GM21381 (cell line): ENCODE measurements at regions not wholly inside any gene's neighbourhood (a gene's known extent, or its start where the extent isn't known, plus 50 kb on each side); places are given as distances from the start of the nearest gene placed in this dataset.

Experiments used
- ATAC-seq: cut with Tn5 transposase; IDR thresholded peaks from one replicate; pipeline ENCODE4 v1.9.1; 2021; ENCODE audit warnings: mild to moderate bottlenecking, moderate library complexity; ENCODE audit not compliant: unreplicated experiment

DNA sequence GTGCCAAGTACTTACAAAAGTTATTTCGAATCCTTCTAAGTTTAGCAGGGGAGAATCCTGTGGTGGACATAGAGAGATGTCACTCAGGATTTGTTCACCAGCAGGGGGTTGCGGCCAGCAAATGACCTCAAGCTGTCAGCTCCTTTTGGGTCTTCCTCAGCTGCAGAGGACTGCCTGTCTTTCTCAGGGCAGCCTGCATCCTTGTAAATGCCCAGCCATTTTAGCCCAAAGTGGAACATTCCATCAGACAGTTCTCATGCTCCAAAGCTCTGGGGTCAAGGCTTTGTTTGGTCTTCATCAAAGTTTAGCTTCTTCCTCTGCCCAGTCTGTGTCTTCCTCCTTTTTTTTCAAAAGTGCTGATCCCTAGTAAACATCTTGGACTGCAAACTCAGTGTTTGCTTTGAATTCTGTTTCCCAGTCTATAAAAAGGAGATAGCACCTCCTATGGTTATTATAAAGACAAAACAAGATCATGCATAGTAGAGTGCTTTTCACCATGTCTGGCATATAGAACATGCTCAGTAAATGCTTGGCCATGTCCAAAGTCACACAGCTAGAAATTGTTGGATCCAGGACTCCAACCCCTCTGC is 156.4 kb upstream of the GATB start:
- ATAC-seq: no peak

DNA sequence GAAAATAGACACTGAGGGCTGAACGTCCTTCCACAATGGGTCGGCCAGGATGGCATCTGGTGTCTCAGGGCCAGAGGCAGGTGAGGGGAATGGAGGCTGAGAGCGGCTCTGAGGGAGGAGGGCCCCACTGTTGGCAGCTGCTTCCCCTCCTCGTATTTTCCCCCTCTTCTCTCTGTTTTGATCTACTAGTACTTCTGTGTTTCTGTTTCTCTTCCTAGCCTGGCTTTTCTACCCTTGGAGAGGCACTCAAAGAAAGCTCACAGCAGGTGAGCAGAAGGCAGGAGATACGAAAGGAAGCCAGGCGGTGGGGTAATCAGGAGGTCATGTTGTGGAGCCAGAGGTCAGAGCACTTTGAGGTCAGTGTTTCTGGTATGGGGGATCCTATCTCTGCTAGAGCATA is 151.8 kb upstream of the GATB start:
- no peak for ATAC-seq

DNA sequence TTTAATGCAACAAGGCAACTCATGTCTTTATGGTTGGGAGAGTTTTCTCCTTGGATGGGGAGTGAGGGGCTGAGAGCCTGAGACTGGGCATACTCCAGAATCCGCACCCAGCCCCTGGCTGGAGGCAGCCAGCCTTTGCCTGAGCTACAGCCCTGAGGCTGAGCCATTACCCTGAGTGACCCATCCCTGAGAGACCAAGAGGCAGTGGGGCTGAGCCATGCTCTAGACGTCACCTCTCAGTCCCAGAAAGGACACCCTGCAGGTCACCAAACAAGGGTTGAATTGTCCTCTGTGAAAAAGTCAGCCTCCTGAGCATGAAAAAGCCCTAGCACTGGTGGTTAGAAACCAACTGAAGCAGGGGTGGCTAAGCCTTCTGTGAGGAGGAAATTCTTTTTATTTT is 151.2 kb upstream of the GATB start:
- no peak for ATAC-seq

DNA sequence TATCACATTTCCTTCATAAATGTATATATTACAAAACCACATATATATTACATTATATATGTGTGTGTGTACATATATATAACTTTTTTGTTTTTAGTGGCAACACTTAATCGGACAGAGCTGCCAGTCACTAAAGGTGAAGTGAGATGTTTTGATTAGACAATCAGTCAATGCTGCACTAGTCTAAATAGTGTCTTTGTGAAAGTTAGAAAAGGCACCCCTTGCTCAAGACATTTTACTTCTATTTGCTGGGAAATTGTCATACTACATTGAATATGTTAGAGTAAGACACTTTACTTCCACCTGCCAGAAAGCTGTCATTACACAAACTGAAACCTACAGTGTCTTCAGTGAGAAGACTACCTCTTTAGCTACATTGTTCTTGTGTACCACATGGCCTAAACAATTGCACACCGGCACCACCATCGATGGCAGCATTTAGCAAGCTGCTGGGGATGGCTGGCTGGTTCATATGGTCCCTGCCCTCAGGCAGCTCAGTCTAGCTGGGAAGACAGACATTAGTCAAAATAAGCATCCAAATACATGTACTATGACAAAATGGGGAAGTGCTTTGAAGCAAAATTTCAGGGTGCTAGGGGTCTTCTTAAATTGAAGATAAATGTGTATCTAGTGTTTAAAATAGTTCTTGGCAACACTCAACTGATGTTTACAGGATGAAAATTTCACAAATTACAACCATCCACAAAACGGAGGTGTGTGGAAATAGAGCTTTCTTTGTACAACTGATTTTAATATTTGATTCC is 148.1 kb upstream of the GATB start:
- no peak for ATAC-seq

DNA sequence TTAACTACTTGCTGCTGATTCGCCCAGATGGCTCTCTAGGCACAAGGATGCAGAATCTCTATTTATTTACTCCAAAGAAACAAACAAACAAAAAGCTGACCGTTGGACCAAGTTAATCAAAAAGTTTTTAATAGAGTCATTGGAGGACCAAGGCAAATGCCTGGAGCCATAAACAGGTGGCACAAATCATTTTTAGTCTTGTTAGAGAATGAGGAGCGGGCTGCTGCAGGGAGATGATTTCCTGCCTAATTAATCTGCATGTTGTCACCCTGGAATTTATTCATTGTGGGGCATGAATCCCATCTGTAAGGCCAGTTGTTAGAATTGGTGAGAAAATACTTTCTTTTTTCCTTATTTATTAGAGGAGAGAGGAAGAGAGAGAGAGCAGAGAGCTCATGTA is 147.4 kb upstream of the GATB start:
- no peak for ATAC-seq

DNA sequence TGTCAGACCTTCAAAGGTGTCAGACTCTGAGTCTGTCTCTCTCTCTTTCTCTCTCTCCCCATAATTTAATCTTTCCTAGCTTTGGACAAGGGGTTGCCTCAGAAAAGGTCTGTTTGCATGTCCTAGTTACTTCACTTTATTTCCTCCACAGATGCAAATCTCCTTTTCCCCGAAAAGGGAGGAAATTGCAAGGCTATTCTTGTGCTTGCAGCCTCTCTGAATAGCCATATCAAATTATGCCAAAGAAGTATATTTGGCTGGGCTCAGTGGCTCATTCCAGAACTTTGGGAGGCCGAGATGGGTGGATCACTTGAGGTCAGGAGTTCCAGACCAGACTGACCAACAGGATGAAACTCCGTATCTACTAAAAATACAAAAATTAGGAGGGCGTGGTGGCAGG is 145.6 kb upstream of the GATB start:
- ATAC-seq: no peak

DNA sequence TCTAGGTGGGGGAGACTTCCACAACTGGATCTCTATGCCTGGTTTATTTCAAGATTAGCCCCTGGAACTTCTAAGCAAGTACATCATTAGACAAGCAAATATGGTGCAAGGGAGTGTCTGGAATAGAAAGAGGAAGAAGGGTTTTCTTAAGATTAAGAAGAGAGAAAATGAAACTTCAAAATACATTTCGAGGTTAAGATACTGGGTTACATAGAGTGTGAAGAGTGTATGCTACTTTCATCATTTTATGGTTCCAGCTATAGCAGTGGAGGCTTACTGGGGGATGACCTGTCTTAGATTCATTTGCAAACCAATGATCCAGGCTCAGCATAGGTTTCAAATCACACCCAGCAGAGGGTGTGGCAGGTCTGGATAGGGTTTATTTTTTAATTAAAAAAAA is 144.4 kb upstream of the GATB start:
- ATAC-seq: peak; percentile 95

DNA sequence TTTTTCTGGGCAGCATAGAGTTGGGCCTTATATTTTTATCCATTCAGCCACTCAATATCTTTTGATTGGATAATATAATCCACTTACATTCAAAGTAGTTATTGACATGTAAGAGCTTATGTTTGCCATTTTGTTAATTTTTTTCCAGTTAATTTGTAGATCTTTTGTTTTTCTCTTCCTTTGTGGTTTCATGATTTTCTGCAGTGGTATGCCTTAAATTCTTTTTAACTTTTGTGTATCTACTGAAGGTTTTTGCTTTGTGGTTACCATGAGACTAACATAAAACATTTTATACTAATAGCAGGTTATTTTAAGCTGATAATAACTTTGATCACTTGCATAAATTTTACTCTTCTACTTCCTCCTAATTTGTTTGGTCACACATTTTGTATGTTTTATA is 140.8 kb upstream of the GATB start:
- no peak for ATAC-seq

DNA sequence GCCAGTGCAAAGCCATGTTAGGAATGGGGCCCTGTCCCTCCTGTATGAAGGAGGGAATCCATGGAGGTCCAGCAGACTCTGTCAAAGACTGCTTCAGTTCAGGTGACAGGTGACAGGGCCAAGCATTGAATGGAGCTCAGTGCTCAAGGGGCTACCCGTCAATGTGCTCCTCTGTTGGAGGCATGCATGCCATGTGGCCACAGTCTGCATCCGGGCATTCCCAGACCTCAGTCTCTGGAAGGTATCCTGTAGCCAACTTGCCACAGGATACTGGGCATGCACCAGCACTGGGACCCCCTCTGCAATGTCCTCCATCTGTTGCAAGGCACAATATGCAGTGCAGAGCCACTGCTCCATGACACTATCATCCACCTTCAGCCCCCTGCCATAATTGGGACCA is 136.1 kb upstream of the GATB start:
- ATAC-seq: no peak

DNA sequence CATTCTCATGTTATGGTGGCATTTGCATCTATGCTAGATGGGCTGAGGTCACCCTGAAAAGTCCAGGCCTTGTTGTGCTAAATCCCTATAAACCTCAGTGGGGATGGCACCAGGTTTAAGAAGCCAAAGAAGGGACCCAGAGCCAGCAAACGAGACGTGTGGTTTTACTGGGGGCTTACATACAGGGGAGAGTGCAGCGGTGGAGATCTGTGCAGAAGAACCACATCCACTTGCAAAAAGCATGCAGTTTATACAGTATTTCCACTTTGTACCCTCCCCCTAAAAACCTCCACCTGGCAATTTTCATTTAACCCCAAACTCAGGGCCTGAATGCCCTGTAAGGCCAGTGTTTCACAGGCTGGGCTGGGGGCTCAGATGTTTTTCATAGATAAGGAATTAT is 134.9 kb upstream of the GATB start:
- no peak for ATAC-seq

DNA sequence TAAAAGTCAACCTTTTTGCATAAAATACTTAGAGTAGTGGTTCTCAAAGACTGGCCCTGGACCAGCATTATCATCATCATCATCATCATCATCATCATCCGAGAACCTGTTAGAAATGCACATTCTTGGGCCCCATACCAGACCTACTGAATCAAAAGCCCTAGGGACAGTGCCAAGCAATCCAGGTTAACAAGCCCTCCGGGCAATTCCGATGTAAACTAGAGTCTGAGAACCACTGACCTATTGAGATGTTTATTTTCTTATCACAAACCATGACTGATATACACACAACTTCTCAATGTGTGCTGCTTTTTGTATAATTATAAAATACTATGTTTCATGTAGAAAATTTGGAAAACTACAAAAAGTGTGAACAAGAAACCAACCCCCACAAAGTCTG is 133.4 kb upstream of the GATB start:
- ATAC-seq: no peak

DNA sequence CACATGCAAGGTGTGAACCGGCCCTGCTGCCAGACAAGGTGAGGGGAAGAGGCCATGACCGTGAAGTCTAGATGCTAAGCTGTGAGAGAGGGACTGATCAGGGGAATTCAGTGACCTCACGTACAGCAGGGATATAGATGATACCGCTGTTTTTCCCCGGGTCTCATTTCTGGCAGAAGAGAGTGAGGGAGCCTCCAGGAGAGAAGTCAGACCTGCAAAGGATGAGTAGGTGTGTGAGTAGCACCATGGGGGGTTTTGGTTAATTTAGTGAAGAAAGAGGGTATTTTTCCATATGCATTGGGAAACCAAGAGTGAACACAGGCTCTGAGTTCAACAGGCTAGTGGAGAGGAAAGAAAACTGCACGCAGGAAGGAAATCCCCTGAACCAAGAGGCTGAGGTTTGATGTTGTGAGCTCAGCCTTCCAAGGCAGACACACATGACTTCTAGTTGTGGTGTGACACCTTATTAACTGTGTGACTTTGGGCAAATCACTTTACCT is 127.6 kb upstream of the GATB start:
- ATAC-seq: peak; percentile 51

DNA sequence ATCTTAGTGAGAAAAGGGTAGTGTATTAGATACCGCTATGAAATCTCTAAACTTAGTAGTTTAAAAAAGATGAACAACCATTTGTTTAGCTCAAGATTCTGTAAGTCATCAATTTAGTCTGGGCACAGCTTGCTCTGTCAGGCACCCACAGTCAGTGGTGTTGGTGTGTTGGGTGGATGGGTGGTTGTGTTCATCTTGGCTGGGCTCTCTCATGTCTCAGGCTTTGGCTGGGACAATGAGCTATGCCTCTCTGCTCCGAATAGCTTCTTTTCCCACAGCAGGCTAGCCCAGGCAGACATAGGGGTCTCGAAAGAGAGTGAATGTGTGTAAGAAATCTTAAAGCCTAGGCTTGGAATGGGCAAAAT is 127.0 kb upstream of the GATB start:
- peak; percentile 30 for ATAC-seq

DNA sequence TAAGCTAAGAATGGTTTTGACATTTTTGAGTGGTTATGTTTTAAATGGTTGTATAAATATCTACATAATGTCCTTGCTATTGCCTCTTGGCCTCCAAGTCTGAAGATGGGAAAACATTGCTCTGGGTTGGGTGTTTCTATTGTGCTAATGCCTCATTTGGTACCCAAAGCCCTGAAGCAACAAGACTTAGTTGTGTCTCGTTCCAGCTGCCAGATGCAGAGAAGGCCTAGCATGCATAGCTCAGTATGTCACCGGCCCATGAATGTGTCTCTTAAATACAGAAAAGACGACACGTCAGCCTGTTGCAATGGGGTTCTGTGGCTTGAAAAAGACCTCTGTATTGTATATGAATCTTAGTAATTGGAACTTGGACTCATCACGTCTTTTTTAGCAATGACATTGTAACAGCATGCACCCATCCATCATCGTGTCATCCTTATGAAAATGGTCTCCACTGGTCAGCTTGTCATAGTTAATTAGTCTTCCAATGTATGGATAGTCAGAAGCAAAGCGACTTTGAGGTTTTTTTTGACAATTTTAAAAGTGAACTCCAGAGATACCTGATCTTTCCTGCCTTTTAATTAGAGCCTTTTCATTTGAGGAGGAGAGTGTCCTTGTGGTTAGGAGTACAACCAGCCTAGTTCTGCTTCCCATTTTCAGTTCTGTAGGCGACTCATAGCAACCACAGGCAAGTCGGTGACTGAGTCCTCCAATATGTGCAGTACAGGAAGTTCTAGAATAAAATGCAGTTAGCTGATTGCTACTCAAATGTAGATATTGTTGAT is 126.4 kb upstream of the GATB start:
- peak; percentile 69 for ATAC-seq

DNA sequence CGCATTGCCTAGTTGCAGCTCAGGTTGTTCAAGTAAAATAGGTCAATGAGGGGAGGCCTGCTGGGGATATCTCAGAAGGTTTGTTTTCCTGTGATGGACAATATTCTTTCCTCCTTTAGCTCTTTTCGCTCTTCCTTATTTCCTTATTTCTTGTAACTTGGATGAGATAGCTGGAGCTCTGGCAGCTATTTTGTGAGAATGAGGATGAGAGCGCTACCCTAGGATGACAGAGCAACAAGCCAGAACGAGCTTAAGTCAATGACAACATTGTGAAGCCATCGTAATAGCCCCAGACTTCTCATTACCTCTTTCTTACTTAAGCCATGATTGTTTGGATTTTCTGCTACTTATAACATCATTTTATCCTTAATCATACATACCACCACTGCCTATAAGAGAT is 124.3 kb upstream of the GATB start:
- no peak for ATAC-seq

DNA sequence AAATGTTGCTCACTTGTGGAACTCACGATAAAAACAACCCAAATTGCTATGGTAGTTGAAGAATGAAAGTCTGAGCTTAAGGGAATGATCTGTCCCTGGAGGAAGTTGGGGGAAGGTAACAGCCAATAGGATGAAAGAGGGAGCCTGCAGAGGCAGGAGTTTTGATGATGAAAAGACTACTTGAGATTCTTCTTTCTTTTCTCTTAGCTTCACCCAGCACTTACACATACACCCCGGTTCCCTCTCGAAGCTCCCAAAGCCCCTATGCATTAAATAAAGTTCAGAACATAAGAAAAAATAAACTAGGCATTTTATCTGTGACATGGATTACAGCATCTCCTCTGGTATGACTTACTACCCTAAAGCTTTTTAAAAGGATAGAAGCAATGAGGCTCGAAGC is 122.9 kb upstream of the GATB start:
- no peak for ATAC-seq

DNA sequence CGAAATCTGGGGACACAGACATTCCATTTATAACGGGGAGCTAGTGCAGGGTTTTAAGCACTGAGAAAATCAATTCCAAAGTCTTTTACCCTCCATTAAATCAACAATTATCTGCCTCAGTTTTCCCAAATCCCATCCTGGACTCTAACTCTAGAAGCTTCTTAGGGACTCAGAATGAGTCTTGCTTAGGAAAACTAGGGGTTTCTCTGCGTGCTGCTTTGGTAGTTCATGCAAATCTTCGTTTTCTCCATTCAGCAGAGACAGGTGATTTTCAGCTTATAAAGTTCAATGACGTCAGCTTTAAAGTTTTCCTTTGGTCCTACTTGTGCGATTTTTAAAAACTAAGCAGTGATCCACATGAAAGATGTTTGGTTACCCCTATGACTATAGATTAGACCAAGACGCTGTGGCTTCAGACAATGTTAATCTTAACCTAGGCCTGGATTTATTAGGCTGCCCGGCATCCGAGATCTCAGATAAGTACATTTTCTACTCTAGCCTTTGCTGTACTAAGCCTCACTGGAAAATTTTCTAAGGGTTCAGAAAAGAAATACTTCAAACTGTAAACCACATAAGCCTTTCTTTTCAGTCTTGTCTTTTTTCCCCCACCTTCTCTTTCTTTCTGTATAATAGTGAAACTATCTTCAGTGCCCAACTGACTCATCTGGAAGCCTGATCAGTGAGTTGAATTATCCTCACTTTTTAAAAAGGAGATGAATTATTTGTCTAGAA is 121.4 kb upstream of the GATB start:
- peak; percentile 67 for ATAC-seq

DNA sequence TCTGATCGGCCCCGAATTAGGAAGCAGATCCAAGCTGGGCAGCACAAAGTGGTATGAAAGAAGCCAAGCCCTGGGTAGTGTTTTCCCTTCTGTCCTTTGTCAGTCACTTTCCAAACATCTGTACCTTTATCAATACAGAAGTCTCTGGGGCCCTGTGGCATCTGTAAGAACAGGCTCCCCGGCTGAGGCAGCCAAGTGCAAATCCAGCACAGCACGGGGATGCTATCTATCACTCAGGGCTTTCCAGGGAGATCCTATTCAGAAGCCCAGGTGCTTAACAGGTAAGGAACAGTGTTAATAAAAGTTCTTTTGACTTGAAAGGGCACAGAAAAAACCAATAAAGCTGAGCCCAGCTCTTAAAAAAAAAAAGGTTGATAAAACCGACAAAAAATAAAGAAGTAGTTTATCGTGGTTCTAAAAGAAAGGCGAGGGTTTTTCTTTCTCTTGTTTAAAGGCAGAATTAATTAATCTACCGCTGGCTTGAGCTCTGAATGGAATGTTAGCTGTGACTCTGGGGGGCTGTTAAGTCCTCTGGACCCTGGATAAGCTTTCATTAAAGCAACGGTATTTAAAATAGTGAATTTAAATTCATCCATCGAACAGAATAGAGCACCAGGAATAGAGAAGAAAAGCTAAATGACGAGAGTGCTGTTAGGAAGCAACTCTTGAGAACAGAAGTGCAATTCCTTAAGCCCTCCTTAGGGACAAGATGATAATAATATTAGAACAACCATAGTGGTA is 119.1 kb upstream of the GATB start:
- no peak for ATAC-seq

DNA sequence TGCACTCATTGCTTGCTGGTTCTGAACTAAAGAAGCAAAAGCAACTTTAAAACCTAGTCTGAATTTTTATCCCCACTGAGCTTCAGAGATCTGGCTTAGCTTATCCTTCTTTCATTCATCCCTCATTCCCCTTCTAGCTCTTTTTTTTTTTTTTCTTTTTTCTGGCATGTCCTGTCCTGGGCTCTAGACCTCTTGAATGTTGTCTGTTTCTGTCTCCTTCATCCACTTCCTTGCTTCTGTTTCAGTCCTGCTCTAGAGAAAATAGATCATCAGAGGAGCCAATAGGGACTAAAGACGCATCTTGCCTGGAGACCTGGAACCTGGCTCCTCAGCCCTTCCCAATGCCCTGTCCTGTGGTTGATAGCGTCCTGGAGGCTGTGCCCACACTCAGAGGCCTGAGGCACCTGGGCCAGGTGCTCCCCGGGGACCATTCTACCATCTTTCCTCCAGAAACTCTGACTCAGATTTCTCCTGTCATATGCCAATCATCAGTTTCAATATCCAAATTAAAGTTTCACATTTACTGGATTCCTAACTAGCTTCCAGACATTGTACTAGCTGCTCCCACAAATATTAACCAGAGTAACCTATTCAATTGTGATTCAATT is 115.7 kb upstream of the GATB start:
- ATAC-seq: no peak

DNA sequence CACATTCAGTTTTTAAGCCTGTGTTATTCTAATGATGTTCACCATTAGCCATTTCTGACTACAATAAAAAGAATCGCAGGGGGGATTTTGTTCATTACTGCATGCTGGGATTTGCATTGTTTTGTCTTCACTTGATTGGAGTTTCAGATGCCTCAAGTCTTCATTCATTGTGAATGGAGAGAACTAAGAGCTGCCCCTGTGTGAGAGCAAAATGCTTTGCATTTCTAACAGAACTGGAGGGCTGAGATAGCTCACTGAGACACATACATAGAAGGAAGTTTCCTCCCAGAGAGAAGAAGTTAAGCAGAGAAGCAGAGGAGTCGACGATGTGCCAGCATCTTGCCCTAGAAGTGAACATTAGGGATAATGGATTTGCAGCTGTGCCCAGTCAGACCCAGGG is 113.5 kb upstream of the GATB start:
- ATAC-seq: no peak
